Upper lobe of right lung (tissue), 1 donor: ENCODE measurements at regions not wholly inside any gene's neighbourhood (a gene's known extent, or its start where the extent isn't known, plus 50 kb on each side); places are given as distances from the start of the nearest gene placed in this dataset.

Experiments used
- ATAC-seq: fragments of 200-7000 bp; cut with Tn5 transposase; one replicate; pipeline ENCODE4 v1.9.1; 2020; ENCODE audit warnings: mild to moderate bottlenecking, moderate library complexity
- DNase-seq: peaks from one replicate; pipeline ENCODE4 v3.0.0-alpha.2; 2020
- H3K27ac ChIP-seq: fragments of 200-600 bp; one replicate; pipeline ENCODE4 v1.8.0; 2022
- H3K27me3 ChIP-seq: fragments of 200-600 bp; one replicate; pipeline ENCODE4 v1.8.0; 2022; ENCODE audit warnings: mild to moderate bottlenecking
- H3K36me3 ChIP-seq: fragments of 200-600 bp; one replicate; pipeline ENCODE4 v1.8.0; 2022
- H3K4me1 ChIP-seq: fragments of 200-600 bp; one replicate; pipeline ENCODE4 v1.8.0; 2022
- H3K4me3 ChIP-seq: fragments of 200-600 bp; one replicate; pipeline ENCODE4 v1.8.0; 2022; ENCODE audit warnings: mild to moderate bottlenecking
- H3K9me3 ChIP-seq: fragments of 200-600 bp; one replicate; pipeline ENCODE4 v1.8.0; 2022
- intact Hi-C: fragments of 100-400 bp; cut with DNase I; formaldehyde crosslinking; loops from one replicate; pipeline ENCODE4 v1.11.0; 2022
- TF ChIP-seq, protein P1 (sequence below): fragments of 200-600 bp; IDR thresholded peaks from one replicate; pipeline ENCODE4 v1.8.0; 2022; ENCODE audit warnings: antibody characterized with exemption
- donor health status: DM: no; HTN: yes; CAD: no; lungs with severe emphysema.

DNA sequence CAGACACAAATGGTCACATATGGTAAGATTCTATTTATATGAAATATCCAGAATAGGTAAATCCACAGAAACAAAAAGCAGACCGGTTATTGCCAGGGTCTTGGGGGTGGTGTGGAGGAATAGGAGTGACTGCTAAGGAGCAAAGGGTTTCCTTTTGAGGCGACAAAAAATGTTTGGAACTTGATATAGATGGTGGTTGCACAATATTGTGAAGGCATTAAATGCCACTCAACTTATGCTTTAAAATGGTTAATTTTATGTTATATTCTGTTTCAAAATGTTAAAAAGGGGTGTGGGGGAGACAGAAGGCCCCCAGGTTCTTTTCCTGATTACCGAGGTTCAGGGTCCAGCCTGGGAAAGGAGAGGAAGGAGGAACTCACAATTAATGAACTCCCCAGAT lies 304.4 kb downstream of the RRAGC start:
- intact Hi-C loops = no loop called here
- ATAC-seq = no peak
- TF ChIP-seq, protein P1, sequence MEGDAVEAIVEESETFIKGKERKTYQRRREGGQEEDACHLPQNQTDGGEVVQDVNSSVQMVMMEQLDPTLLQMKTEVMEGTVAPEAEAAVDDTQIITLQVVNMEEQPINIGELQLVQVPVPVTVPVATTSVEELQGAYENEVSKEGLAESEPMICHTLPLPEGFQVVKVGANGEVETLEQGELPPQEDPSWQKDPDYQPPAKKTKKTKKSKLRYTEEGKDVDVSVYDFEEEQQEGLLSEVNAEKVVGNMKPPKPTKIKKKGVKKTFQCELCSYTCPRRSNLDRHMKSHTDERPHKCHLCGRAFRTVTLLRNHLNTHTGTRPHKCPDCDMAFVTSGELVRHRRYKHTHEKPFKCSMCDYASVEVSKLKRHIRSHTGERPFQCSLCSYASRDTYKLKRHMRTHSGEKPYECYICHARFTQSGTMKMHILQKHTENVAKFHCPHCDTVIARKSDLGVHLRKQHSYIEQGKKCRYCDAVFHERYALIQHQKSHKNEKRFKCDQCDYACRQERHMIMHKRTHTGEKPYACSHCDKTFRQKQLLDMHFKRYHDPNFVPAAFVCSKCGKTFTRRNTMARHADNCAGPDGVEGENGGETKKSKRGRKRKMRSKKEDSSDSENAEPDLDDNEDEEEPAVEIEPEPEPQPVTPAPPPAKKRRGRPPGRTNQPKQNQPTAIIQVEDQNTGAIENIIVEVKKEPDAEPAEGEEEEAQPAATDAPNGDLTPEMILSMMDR = no peak

DNA sequence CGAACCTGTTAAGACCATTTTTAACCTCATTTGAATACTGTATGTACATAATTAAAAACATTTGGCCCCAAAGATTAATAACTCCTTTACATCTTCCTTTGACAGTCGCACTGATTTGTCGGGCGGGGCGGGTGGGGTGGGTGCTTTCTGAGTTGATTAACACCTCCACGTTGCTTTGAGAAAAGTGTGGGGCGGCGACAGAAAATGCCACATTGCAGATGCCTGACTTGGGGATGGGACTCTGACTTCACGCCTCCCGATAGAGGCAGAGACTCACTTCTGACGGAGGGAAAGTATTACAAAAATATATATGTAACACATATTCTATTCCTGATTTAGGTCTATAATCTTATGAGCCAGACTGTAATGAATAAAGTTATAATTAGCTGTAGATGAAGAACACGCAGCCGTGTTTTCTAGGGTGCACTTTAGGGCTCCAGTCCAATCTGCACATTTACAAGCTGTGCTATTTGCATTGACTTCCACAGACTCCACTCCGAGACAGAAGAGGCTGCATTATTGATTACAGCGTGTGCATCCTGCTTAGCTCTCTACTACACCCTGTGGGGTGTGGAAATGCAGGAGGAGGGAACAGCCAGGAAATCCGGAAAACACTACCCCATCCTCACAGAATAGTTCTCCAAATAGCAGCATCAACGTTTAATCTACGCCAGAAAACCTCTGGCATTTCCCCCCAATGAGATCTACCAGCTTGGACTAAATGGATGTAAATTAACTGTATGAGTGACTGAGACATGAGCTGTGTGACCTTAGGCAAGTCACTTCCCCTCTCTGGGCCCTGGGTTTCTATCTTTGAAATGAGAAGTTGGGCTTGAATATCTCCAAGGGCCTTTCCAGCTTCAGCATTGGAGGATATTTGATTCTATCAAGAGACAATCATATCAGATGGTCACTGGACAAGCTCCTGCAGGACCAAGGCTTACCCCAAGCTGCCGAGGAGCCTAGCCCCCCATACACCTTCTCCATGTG lies 308.0 kb downstream of the RRAGC start:
- no peaks in the 10 kb centered on the region for H3K36me3 ChIP-seq
- ATAC-seq = no peak

More for the DNA sequence above, 304.4 kb downstream of the RRAGC start:
- H3K9me3 ChIP-seq = no peaks in the 10 kb centered on the region
- no peak overlapping the region for H3K27ac ChIP-seq
- H3K36me3 ChIP-seq = no peaks in the 10 kb centered on the region
- H3K27me3 ChIP-seq = no peaks in the 10 kb centered on the region
- no peak for DNase-seq
- peaks cover 13% of the 10 kb centered on the region for H3K4me1 ChIP-seq
- H3K4me3 ChIP-seq = no peak overlapping the region

DNA sequence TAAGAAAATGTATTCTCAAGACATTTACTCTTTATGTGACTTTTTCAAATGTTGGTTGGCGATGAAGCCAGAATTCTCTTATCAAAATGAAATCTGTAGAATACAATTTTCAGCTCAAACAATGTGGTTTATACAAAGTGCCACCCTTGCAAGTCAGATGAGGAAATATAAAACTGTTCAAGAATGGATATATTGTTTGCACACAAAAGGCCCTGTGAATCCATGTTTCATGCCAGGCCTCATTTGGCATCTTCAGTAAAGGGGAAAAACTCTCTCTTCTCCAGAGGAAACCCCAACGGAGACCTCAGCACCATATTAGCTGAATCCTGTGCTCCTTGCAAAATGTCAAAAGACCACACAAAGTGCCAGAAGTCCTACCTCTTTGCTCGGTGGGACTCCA lies 310.4 kb downstream of the RRAGC start:
- Histone ChIP-seq H3K27ac (no peak overlapping the region), H3K36me3 (no peaks in the 10 kb centered on the region), H3K4me3 (no peak overlapping the region), H3K9me3 (no peaks in the 10 kb centered on the region), H3K4me1 (no peaks in the 10 kb centered on the region), H3K27me3 (no peaks in the 10 kb centered on the region)
- TF ChIP-seq, protein P1 = no peak
- intact Hi-C loops = no loop called here
- ATAC-seq = no peak
- DNase-seq = no peak

More for the DNA sequence above, 308.0 kb downstream of the RRAGC start:
- H3K9me3 ChIP-seq = no peaks in the 10 kb centered on the region
- no peaks in the 10 kb centered on the region for H3K4me1 ChIP-seq
- intact Hi-C loops = no loop called here
- H3K4me3 ChIP-seq = no peak overlapping the region
- H3K27ac ChIP-seq = no peak overlapping the region
- no peak for DNase-seq
- TF ChIP-seq, protein P1 = no peak
- no peaks in the 10 kb centered on the region for H3K27me3 ChIP-seq

DNA sequence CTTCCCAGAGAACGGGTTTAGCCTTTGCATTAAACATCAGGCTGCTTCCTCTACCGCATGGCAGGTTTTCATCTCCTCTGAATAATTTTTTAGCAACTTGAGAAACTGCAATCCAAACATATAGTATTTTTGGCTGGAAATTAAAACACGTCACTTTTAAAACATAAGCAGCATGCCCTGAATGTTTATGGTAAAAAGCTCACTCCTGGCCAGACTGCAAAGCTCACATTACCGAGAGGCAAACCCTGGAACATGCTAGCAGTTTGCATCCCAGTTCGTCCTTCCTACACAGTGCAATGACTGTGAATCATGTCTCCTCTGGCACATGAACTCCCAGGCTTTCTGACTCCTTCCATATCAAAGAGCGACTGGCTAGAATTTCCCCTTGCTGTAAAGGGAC lies 312.3 kb downstream of the RRAGC start:
- TF ChIP-seq, protein P1 = no peak
- no peaks in the 10 kb centered on the region for H3K4me1 ChIP-seq
- DNase-seq (no peak), ATAC-seq (no peak)
- H3K27ac ChIP-seq = no peak overlapping the region
- intact Hi-C loops = no loop called here
- no peak overlapping the region for H3K4me3 ChIP-seq
- no peaks in the 10 kb centered on the region for H3K36me3 ChIP-seq
- no peaks in the 10 kb centered on the region for H3K9me3 ChIP-seq
- H3K27me3 ChIP-seq = no peaks in the 10 kb centered on the region

DNA sequence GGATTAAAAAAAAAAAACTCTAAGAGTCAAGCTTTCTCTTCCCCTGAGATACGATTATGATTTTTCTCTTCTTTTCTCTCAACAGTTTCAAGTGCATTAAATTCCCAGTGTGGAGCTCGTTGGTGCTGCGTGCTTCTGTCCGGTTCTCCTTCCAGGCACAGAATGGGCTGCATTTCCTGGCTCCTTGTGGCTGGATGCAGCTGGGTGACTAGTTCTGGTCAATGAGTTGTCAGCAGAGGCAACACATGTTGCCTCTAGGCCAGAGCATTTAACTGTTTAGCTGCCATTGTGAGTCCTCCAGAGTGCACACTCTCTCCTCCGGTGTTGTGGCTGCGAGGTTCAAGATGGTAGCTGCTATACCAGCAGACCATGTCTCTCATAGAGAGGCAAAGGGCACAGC lies 312.9 kb downstream of the RRAGC start:
- no peak overlapping the region for H3K4me3 ChIP-seq
- no peaks in the 10 kb centered on the region for H3K27me3 ChIP-seq
- no peaks in the 10 kb centered on the region for H3K9me3 ChIP-seq
- no peak overlapping the region for H3K27ac ChIP-seq
- no peaks in the 10 kb centered on the region for H3K36me3 ChIP-seq
- DNase-seq (no peak), ATAC-seq (no peak)
- H3K4me1 ChIP-seq = no peaks in the 10 kb centered on the region
- intact Hi-C loops = no loop called here
- TF ChIP-seq, protein P1 = no peak
